Right lung (tissue), 2 donors: ENCODE measurements at regions not wholly inside any gene's neighbourhood (a gene's known extent, or its start where the extent isn't known, plus 50 kb on each side); places are given as distances from the start of the nearest gene placed in this dataset.

Source experiments
- DNase-seq, 2 donors: peaks; one replicate each; pipeline ENCODE4 v3.0.0-alpha.2; 2013

GRCh38 chr5:16013334-16014065 is 166.1 kb downstream of the MARCHF11 start:
- DNase-seq: no peak

GRCh38 chr5:16009256-16009655 is 170.3 kb downstream of the MARCHF11 start:
- no peak for DNase-seq

- no peak for DNase-seq
Observed at GRCh38 chr5:16007750-16008415, 171.7 kb downstream of the MARCHF11 start.

- DNase-seq: no peak
Observed at GRCh38 chr5:16005225-16005624, 174.4 kb downstream of the MARCHF11 start.

GRCh38 chr5:16000056-16000455 is 179.5 kb downstream of the MARCHF11 start:
- no peak for DNase-seq

- DNase-seq: peak; percentile 62 to 65
Observed at GRCh38 chr5:15995341-15996052, 184.1 kb downstream of the MARCHF11 start.

- DNase-seq: no peak
Observed at GRCh38 chr5:15993919-15994318, 185.7 kb downstream of the MARCHF11 start.

GRCh38 chr5:15993334-15993733 is 186.3 kb downstream of the MARCHF11 start:
- DNase-seq: no peak

GRCh38 chr5:15992918-15993317 is 186.7 kb downstream of the MARCHF11 start:
- DNase-seq: no peak

GRCh38 chr5:15991586-15991985 is 188.0 kb downstream of the MARCHF11 start:
- DNase-seq: no peak
